HCT116 (cell line): ENCODE measurements at regions not wholly inside any gene's neighbourhood (a gene's known extent, or its start where the extent isn't known, plus 50 kb on each side); places are given as distances from the start of the nearest gene placed in this dataset.

Experiments used
- ATAC-seq: fragments of 200-7000 bp; cut with Tn5 transposase; 2 replicates; pipeline ENCODE4 v1.9.1; 2020; ENCODE audit warnings: mild to moderate bottlenecking, moderate library complexity
- BruUV-seq: library from RNA; stranded (reverse); fragments of 400-500 nt; replicated peaks from 2 replicates; lab custom pipeline; 2021; lab: Mats Ljungman, UMichigan
- CTCF ChIA-PET: fragments of 300-600 bp; sonication (Branson Sonifier 250); formaldehyde crosslinking; loops from one replicate; lab custom pipeline; 2021; ENCODE audit warnings: antibody characterized with exemption; lab: Charles Lee
- POLR2A ChIA-PET: fragments of 300-600, 350-600 bp; sonication (Branson Sonifier 250); formaldehyde crosslinking; loops from one replicate; lab custom pipeline; 2021; ENCODE audit warnings: antibody characterized with exemption; lab: Charles Lee
- RAD21 ChIA-PET, 2 experiments: fragments of 300-600 bp; sonication (Branson Sonifier 250); formaldehyde crosslinking; loops; one replicate each; lab custom pipeline; 2023; ENCODE audit warnings: low total read pairs in 2 of 2; ENCODE audit not compliant: uncharacterized antibody in 2 of 2, unreplicated experiment in 2 of 2, low non-redundant PET in 1 of 2; lab: Charles Lee
- DNase-seq: peaks from one replicate; pipeline ENCODE4 v3.0.0-alpha.2; 2010; ENCODE audit warnings: low read depth, low spot score
- H2AFZ ChIP-seq: fragments of 200-600 bp; shearing (Covaris generic), sonication (generic); 2 replicates; pipeline ENCODE4 v1.6.1; 2017; ENCODE audit warnings: low read depth, mixed run types, mixed read lengths, antibody characterized with exemption, low read length; ENCODE audit not compliant: poor library complexity, severe bottlenecking
- H3K27ac ChIP-seq: 2 replicates; pipeline ENCODE4 v1.5.1; 2012; ENCODE audit warnings: low read depth, low read length
- H3K27me3 ChIP-seq: fragments of 200-600 bp; sonication (generic); 2 replicates; pipeline ENCODE4 v1.6.1; 2016; ENCODE audit warnings: mixed run types, low read length, mixed read lengths; ENCODE audit not compliant: insufficient read depth
- H3K36me3 ChIP-seq, 2 experiments: fragments of 200-500 bp in 1 of 2; fragments of 200-600 bp in 1 of 2; sonication (Bioruptor generic) in 1 of 2; sonication (generic) in 1 of 2; 2 replicates each; pipeline versions ENCODE4 v1.5.1 to v1.6.1; 2014 to 2016; ENCODE audit warnings: low read length in 2 of 2, inconsistent platforms in 1 of 2, mixed read lengths in 1 of 2, mixed run types in 1 of 2; ENCODE audit not compliant: insufficient read depth in 2 of 2, control insufficient read depth in 1 of 2
- H3K4me1 ChIP-seq, 2 experiments: fragments of 200-600 bp in 1 of 2; sonication (generic) in 1 of 2; 2 replicates each; pipeline versions ENCODE4 v1.5.1 to v1.6.1; 2012 to 2017; ENCODE audit warnings: low read length in 2 of 2, inconsistent platforms in 1 of 2, mild to moderate bottlenecking in 1 of 2, mixed read lengths in 1 of 2, mixed run types in 1 of 2, moderate library complexity in 1 of 2; ENCODE audit not compliant: insufficient read depth in 2 of 2, control insufficient read depth in 1 of 2
- H3K4me2 ChIP-seq: fragments of 200-600 bp; sonication (generic); 2 replicates; pipeline ENCODE4 v1.6.1; 2017; ENCODE audit warnings: mixed run types, low read length, mixed read lengths
- H3K4me3 ChIP-seq, 2 experiments: fragments of 200-600 bp in 1 of 2; sonication (generic) in 1 of 2; replicated peaks in 1 of 2; 2 replicates each; pipeline ENCODE4 v1.5.1; 2011 to 2016; ENCODE audit warnings: low read length in 2 of 2, control low read depth in 1 of 2, low read depth in 1 of 2, mild to moderate bottlenecking in 1 of 2, mixed read lengths in 1 of 2, mixed run types in 1 of 2
- H3K79me2 ChIP-seq: fragments of 200-600 bp; sonication (generic); 2 replicates; pipeline ENCODE4 v1.6.1; 2017; ENCODE audit warnings: mild to moderate bottlenecking, mixed run types, low read length, moderate library complexity, mixed read lengths; ENCODE audit not compliant: insufficient read depth
- H3K9ac ChIP-seq: fragments of 200-600 bp; sonication (generic); 2 replicates; pipeline ENCODE4 v1.6.1; 2016; ENCODE audit warnings: low read length, mixed read lengths
- H3K9me2 ChIP-seq: fragments of 200-600 bp; sonication (generic), shearing (Covaris generic); 2 replicates; pipeline ENCODE4 v1.6.1; 2017; ENCODE audit warnings: mixed run types, mild to moderate bottlenecking, moderate library complexity; ENCODE audit not compliant: insufficient read depth
- H3K9me3 ChIP-seq, 2 experiments: fragments of 200-500 bp in 1 of 2; fragments of 200-600 bp in 1 of 2; sonication (Bioruptor generic) in 1 of 2; sonication (generic) in 1 of 2; 2 replicates each; pipeline ENCODE4 v1.6.1; 2014 to 2017; ENCODE audit warnings: low read length in 2 of 2, mixed read lengths in 2 of 2, inconsistent platforms in 1 of 2, low read depth in 1 of 2, mild to moderate bottlenecking in 1 of 2, mixed run types in 1 of 2, moderate library complexity in 1 of 2; ENCODE audit not compliant: control insufficient read depth in 1 of 2, insufficient read depth in 1 of 2
- H4K20me1 ChIP-seq: fragments of 200-600 bp; sonication (generic), shearing (Covaris generic); 2 replicates; pipeline ENCODE4 v1.6.1; 2017; ENCODE audit warnings: mixed run types, mild to moderate bottlenecking, moderate library complexity; ENCODE audit not compliant: insufficient read depth
- CBX3 ChIP-seq: IDR thresholded peaks from 2 replicates; pipeline ENCODE4 v1.6.1; 2012; ENCODE audit warnings: low read depth
- CEBPB ChIP-seq: IDR thresholded peaks from 2 replicates; pipeline ENCODE4 v1.6.1; 2012; ENCODE audit warnings: low read depth
- EGR1 ChIP-seq: IDR thresholded peaks from 2 replicates; pipeline ENCODE4 v1.6.1; 2012; ENCODE audit warnings: low read depth
- EZH2phosphoT487 ChIP-seq: fragments of 200-600 bp; IDR thresholded peaks from 2 replicates; pipeline ENCODE4 v1.6.1; 2018; ENCODE audit warnings: antibody characterized with exemption, borderline replicate concordance
- FOSL1 ChIP-seq: IDR thresholded peaks from 2 replicates; pipeline ENCODE4 v1.6.1; 2012; ENCODE audit warnings: low read depth
- POLR2A ChIP-seq: IDR thresholded peaks from 2 replicates; pipeline ENCODE4 v1.7.0; 2011; ENCODE audit warnings: borderline replicate concordance; ENCODE audit not compliant: insufficient read depth, insufficient read length; ENCODE audit errors: extremely low read depth
- POLR2AphosphoS5 ChIP-seq: IDR thresholded peaks from 2 replicates; pipeline ENCODE4 v1.6.1; 2011; ENCODE audit warnings: mild to moderate bottlenecking, low read depth, low read length, moderate library complexity
- RAD21 ChIP-seq: IDR thresholded peaks from 2 replicates; pipeline ENCODE4 v1.6.1; 2012; ENCODE audit warnings: low read depth, mild to moderate bottlenecking
- SIN3A ChIP-seq: IDR thresholded peaks from 2 replicates; pipeline ENCODE4 v1.6.1; 2012; ENCODE audit warnings: low read depth
- SRF ChIP-seq: IDR thresholded peaks from 2 replicates; pipeline ENCODE4 v1.6.1; 2012; ENCODE audit warnings: low read depth
- ZFX ChIP-seq: fragments of 450-650 bp; IDR thresholded peaks from 2 replicates; pipeline ENCODE4 v1.6.1; 2017
- ZNF274 ChIP-seq: fragments of 200-500 bp; sonication (Bioruptor generic); IDR thresholded peaks from 2 replicates; pipeline ENCODE4 v1.6.1; 2014; ENCODE audit warnings: mild to moderate bottlenecking, low read depth, low read length, inconsistent platforms
- intact Hi-C: fragments of 100-400 bp; cut with micrococcal nuclease; formaldehyde crosslinking; loops from 2 replicates; pipeline ENCODE4 v1.10.0; 2022
- TF ChIP-seq, protein P1 (sequence below), 3 experiments: fragments of 200-600 bp in 1 of 3; sonication (generic) in 1 of 3; IDR thresholded peaks in 2 of 3; conservative IDR thresholded peaks in 1 of 3; 2 replicates each; pipeline ENCODE4 v1.5.1; 2012 to 2017; ENCODE audit warnings: low read depth in 2 of 3, low read length in 2 of 3, antibody characterized with exemption in 1 of 3, borderline replicate concordance in 1 of 3, control low read depth in 1 of 3, mild to moderate bottlenecking in 1 of 3, mixed read lengths in 1 of 3, mixed run types in 1 of 3, moderate library complexity in 1 of 3; ENCODE audit not compliant: insufficient read depth in 1 of 3
- TF ChIP-seq, protein P2 (sequence below): IDR thresholded peaks from 2 replicates; pipeline ENCODE4 v1.6.1; 2012

DNA sequence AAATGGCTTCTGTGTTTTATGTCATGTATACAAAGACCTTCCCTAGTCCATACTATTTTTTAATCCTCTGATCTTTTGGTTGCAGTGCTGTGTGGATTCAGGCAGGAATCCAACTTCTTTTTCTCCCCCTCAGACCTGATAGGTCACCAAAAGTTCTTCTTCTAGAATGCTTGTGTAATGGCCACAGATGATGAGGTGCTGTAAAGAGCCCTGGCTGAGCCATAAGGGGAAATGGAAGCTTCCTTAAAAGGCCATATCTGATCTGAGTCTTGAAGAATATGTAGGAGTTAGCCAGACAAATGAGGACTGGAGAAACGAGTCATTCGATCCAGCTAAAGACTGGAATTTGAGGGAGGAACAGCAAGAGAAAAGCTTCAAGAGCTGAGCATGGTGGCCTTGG is 353.9 kb downstream of the PCNX1 start:
- Histone ChIP-seq H4K20me1 (no peaks in the 10 kb centered on the region), H3K4me3 (no peak overlapping the region), H3K9me2 (no peaks in the 10 kb centered on the region; the same call in 1 of the 2 replicates), H3K4me2 (no peak overlapping the region), H3K27me3 (no peaks in the 10 kb centered on the region), H3K9me3 (peaks cover 0 to 14% of the 10 kb centered on the region in 2 experiments; a peak in 1 of 4 replicates), H3K4me1 (no peaks in the 10 kb centered on the region), H3K79me2 (no peaks in the 10 kb centered on the region), H3K9ac (no peak overlapping the region), H3K27ac (no peak overlapping the region), H3K36me3 (no peaks in the 10 kb centered on the region), H2AFZ (no peak overlapping the region)
- BruUV-seq: no TSS peak
- ChIA-PET CTCF (no interaction called here), RAD21 (no interaction called here), POLR2A (no interaction called here)
- intact Hi-C loops: no loop called here
- DNase-seq: no peak
- no peak for ATAC-seq
- TF ChIP-seq SIN3A (no peak), FOSL1 (no peak), RAD21 (no peak), EZH2phosphoT487 (no peak), POLR2AphosphoS5 (no peak), ZFX (no peak), CBX3 (no peak), SRF (no peak), CEBPB (no peak), POLR2A (no peak), ZNF274 (no peak), EGR1 (no peak)
- TF ChIP-seq, protein P1, sequence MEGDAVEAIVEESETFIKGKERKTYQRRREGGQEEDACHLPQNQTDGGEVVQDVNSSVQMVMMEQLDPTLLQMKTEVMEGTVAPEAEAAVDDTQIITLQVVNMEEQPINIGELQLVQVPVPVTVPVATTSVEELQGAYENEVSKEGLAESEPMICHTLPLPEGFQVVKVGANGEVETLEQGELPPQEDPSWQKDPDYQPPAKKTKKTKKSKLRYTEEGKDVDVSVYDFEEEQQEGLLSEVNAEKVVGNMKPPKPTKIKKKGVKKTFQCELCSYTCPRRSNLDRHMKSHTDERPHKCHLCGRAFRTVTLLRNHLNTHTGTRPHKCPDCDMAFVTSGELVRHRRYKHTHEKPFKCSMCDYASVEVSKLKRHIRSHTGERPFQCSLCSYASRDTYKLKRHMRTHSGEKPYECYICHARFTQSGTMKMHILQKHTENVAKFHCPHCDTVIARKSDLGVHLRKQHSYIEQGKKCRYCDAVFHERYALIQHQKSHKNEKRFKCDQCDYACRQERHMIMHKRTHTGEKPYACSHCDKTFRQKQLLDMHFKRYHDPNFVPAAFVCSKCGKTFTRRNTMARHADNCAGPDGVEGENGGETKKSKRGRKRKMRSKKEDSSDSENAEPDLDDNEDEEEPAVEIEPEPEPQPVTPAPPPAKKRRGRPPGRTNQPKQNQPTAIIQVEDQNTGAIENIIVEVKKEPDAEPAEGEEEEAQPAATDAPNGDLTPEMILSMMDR (IDR thresholded peaks at IDR 0.05 in 2 of 3, conservative IDR thresholded peaks at IDR 0.05 in 1 of 3; ENCODE audit: borderline replicate concordance in 1 of 3, insufficient read depth in 1 of 3, low read depth in 2 of 3, low read length in 2 of 3): no peak
- TF ChIP-seq, protein P2, sequence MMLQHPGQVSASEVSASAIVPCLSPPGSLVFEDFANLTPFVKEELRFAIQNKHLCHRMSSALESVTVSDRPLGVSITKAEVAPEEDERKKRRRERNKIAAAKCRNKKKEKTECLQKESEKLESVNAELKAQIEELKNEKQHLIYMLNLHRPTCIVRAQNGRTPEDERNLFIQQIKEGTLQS: no peak
